ENCODE measurements at regions not wholly inside any gene's neighbourhood (a gene's known extent, or its start where the extent isn't known, plus 50 kb on each side); places are given as distances from the start of the nearest gene placed in this dataset.

- no peak overlapping the region for H3K27ac ChIP-seq (ENCODE audit: low read length)
- POLR2A ChIA-PET = no interaction called here
- 68% methylated on average over 5 of the region's 5 CpGs for WGBS (ENCODE audit: insufficient coverage)
- CTCF ChIA-PET = no interaction called here
- H3K4me3 Mint-ChIP-seq = no peak overlapping the region
- H3K27me3 ChIP-seq (replicated peaks in 1 of 2; ENCODE audit: control insufficient read depth in 2 of 2, extremely low read depth in 1 of 2, insufficient read depth in 2 of 2, low read length in 1 of 2) = peaks cover 0 to 10% of the 10 kb centered on the region in 2 experiments
- H3K36me3 ChIP-seq (ENCODE audit: control insufficient read depth in 2 of 2, extremely low read depth in 1 of 2, insufficient read depth in 1 of 2, low read length in 1 of 2) = no peaks in the 10 kb centered on the region
- no peaks in the 10 kb centered on the region for H3K9me3 ChIP-seq
- no peak overlapping the region for H3K27ac Mint-ChIP-seq
- H3K36me3 Mint-ChIP-seq = no peaks in the 10 kb centered on the region
- no peaks in the 10 kb centered on the region for H3K27me3 Mint-ChIP-seq
- H3K4me3 ChIP-seq (ENCODE audit: control insufficient read depth in 1 of 2, extremely low read depth in 1 of 2, low read length in 1 of 2) = no peak overlapping the region
- no peaks in the 10 kb centered on the region for H3K4me1 Mint-ChIP-seq
- no peak for DNase-seq
- no peak for ATAC-seq (replicated peaks in 1 of 4)
- no peaks in the 10 kb centered on the region for H3K9me3 Mint-ChIP-seq
- H3K4me1 ChIP-seq (ENCODE audit: control insufficient read depth in 1 of 2, extremely low read depth in 1 of 2, insufficient read depth in 2 of 2, low read length in 2 of 2) = no peaks in the 10 kb centered on the region
Measured at GRCh38 chr10:130808243-130808642, 503.3 kb downstream of the TCERG1L start.

GRCh38 chr10:130808686-130809085 lies 502.8 kb downstream of the TCERG1L start:
- Histone ChIP-seq H3K9me3 (no peaks in the 10 kb centered on the region), H3K36me3 (ENCODE audit: control insufficient read depth in 2 of 2, extremely low read depth in 1 of 2, insufficient read depth in 1 of 2, low read length in 1 of 2) (no peaks in the 10 kb centered on the region), H3K4me1 (ENCODE audit: control insufficient read depth in 1 of 2, extremely low read depth in 1 of 2, insufficient read depth in 2 of 2, low read length in 2 of 2) (no peaks in the 10 kb centered on the region), H3K4me3 (ENCODE audit: control insufficient read depth in 1 of 2, extremely low read depth in 1 of 2, low read length in 1 of 2) (no peak overlapping the region), H3K27me3 (replicated peaks in 1 of 2; ENCODE audit: control insufficient read depth in 2 of 2, extremely low read depth in 1 of 2, insufficient read depth in 2 of 2, low read length in 1 of 2) (peaks cover 0 to 10% of the 10 kb centered on the region in 2 experiments), H3K27ac (ENCODE audit: low read length) (no peak overlapping the region)
- ATAC-seq (replicated peaks in 1 of 4) (no peak), DNase-seq (no peak)
- Mint-ChIP-seq H3K36me3 (no peaks in the 10 kb centered on the region), H3K27me3 (no peaks in the 10 kb centered on the region), H3K4me3 (no peak overlapping the region), H3K27ac (no peak overlapping the region), H3K4me1 (no peaks in the 10 kb centered on the region), H3K9me3 (no peaks in the 10 kb centered on the region)
- POLR2A ChIA-PET = no interaction called here
- 57% methylated on average over 3 of the region's 4 CpGs for WGBS (ENCODE audit: insufficient coverage)
- CTCF ChIA-PET = no interaction called here

DNA sequence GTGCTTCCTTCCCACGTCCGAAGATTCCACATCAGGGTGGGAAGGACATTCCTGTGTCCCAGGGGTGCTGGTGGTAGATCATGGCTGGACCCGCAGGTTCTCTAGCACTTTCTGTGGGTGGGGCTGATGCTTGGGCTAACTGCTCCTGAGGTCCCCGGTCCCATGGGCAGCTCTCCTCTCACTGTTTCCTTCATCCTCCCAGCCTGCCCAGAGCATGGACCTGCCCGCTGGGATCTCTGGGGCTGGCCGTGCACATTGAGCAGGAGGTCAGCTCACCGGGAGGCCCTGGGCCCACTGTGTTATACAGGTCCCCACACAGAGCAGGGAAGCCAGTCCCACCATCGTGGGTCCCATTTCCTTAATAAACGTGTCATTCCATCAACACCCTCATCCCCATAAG lies 502.3 kb downstream of the TCERG1L start:
- no peaks in the 10 kb centered on the region for H3K9me3 ChIP-seq
- Mint-ChIP-seq H3K4me3 (no peak overlapping the region), H3K27me3 (no peaks in the 10 kb centered on the region), H3K4me1 (no peaks in the 10 kb centered on the region), H3K9me3 (no peaks in the 10 kb centered on the region), H3K36me3 (no peaks in the 10 kb centered on the region), H3K27ac (no peak overlapping the region)
- no peak for ATAC-seq (replicated peaks in 1 of 4)
- no peak overlapping the region for H3K4me3 ChIP-seq (ENCODE audit: control insufficient read depth in 1 of 2, extremely low read depth in 1 of 2, low read length in 1 of 2)
- WGBS (ENCODE audit: insufficient coverage) = no CpG with 5 or more reads among the region's 9 CpGs
- H3K27me3 ChIP-seq (replicated peaks in 1 of 2; ENCODE audit: control insufficient read depth in 2 of 2, extremely low read depth in 1 of 2, insufficient read depth in 2 of 2, low read length in 1 of 2) = peaks cover 0 to 10% of the 10 kb centered on the region in 2 experiments
- ChIA-PET CTCF (no interaction called here), POLR2A (no interaction called here)
- no peaks in the 10 kb centered on the region for H3K36me3 ChIP-seq (ENCODE audit: control insufficient read depth in 2 of 2, extremely low read depth in 1 of 2, insufficient read depth in 1 of 2, low read length in 1 of 2)
- H3K27ac ChIP-seq (ENCODE audit: low read length) = no peak overlapping the region
- DNase-seq = no peak
- H3K4me1 ChIP-seq (ENCODE audit: control insufficient read depth in 1 of 2, extremely low read depth in 1 of 2, insufficient read depth in 2 of 2, low read length in 2 of 2) = no peaks in the 10 kb centered on the region

DNA sequence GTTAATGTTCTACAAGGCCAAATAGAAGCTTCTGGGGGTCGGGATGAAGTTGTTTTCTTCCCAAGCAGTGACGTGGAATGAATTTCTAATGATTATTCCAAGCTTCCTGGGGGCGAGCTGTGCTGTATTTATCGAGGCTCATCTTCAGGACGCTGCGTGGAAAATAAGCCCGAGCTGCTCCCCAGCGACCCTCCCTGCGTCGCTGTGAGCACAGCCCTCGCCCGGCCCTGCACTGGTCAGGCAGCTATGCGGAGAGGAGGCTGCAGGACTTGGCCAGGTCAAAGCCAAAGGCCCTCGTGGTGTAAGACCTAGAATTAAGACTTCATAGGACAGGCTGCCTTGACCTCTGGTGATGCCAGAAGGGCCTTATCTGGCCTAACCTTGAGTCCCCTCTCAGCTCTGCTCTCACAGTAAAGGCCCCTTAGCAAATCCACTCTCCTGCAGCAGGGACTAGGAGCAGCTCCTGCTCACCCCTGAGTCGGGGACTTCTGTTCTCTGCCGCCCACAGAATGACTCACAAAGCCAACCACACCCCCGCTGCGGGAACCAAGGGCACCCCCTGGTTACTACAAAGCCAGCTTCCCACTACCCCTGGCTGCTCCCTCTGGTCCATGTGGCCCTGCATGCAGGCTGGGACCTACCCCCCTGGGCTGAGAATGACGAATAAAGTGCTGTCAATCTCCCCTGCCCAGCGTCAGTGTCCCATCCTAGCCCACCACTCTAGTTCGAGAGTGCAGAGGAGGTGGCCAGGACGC lies 501.6 kb downstream of the TCERG1L start:
- H3K27ac Mint-ChIP-seq = no peak overlapping the region
- Histone ChIP-seq H3K9me3 (no peaks in the 10 kb centered on the region), H3K36me3 (ENCODE audit: control insufficient read depth in 2 of 2, extremely low read depth in 1 of 2, insufficient read depth in 1 of 2, low read length in 1 of 2) (no peaks in the 10 kb centered on the region), H3K4me3 (ENCODE audit: control insufficient read depth in 1 of 2, extremely low read depth in 1 of 2, low read length in 1 of 2) (no peak overlapping the region), H3K27me3 (replicated peaks in 1 of 2; ENCODE audit: control insufficient read depth in 2 of 2, extremely low read depth in 1 of 2, insufficient read depth in 2 of 2, low read length in 1 of 2) (peaks cover 0 to 10% of the 10 kb centered on the region in 2 experiments), H3K4me1 (ENCODE audit: control insufficient read depth in 1 of 2, extremely low read depth in 1 of 2, insufficient read depth in 2 of 2, low read length in 2 of 2) (no peaks in the 10 kb centered on the region), H3K27ac (ENCODE audit: low read length) (no peak overlapping the region)
- peaks cover 0 to 3% of the 10 kb centered on the region in 2 donors for H3K27me3 Mint-ChIP-seq
- H3K9me3 Mint-ChIP-seq = no peaks in the 10 kb centered on the region
- POLR2A ChIA-PET = no interaction called here
- ATAC-seq (replicated peaks in 1 of 4) = no peak
- H3K4me3 Mint-ChIP-seq = no peak overlapping the region
- no peaks in the 10 kb centered on the region for H3K4me1 Mint-ChIP-seq
- WGBS (ENCODE audit: insufficient coverage) = 64% methylated on average over 20 of the region's 22 CpGs
- no peaks in the 10 kb centered on the region for H3K36me3 Mint-ChIP-seq
- CTCF ChIA-PET = no interaction called here
- DNase-seq = no peak

DNA sequence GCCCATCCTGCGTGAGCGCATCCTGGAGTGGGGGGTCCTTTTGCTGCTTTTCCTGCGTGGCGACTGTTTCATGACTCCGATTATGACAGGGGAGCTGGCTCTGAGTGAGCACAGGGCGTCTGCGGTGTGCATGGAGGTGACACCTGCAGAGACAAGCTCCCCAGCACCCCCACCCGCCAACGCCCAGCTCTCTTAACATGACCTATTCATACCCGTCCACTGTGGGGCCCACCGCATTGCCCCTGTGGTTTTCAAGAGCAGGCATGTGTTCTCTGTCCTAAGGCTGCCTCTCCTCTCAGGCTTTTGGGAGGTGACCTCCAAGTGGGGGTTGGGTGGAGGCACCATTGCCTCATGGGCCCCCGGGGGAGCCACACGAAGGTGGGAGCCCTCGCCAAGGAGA lies 500.7 kb downstream of the TCERG1L start:
- no peak overlapping the region for H3K27ac ChIP-seq (ENCODE audit: low read length)
- POLR2A ChIA-PET = no interaction called here
- WGBS (ENCODE audit: insufficient coverage) = 94% methylated on average over 6 of the region's 14 CpGs
- Mint-ChIP-seq H3K4me1 (no peaks in the 10 kb centered on the region), H3K4me3 (no peak overlapping the region), H3K36me3 (no peaks in the 10 kb centered on the region), H3K27ac (no peak overlapping the region), H3K9me3 (no peaks in the 10 kb centered on the region), H3K27me3 (peaks cover 0 to 3% of the 10 kb centered on the region in 2 donors)
- H3K4me3 ChIP-seq (ENCODE audit: control insufficient read depth in 1 of 2, extremely low read depth in 1 of 2, low read length in 1 of 2) = no peak overlapping the region
- H3K36me3 ChIP-seq (ENCODE audit: control insufficient read depth in 2 of 2, extremely low read depth in 1 of 2, insufficient read depth in 1 of 2, low read length in 1 of 2) = no peaks in the 10 kb centered on the region
- no peaks in the 10 kb centered on the region for H3K9me3 ChIP-seq
- H3K27me3 ChIP-seq (replicated peaks in 1 of 2; ENCODE audit: control insufficient read depth in 2 of 2, extremely low read depth in 1 of 2, insufficient read depth in 2 of 2, low read length in 1 of 2) = peaks cover 0 to 10% of the 10 kb centered on the region in 2 experiments
- CTCF ChIA-PET = no interaction called here
- no peak for ATAC-seq (replicated peaks in 1 of 4)
- no peaks in the 10 kb centered on the region for H3K4me1 ChIP-seq (ENCODE audit: control insufficient read depth in 1 of 2, extremely low read depth in 1 of 2, insufficient read depth in 2 of 2, low read length in 2 of 2)
- no peak for DNase-seq

- ChIA-PET CTCF (no interaction called here), POLR2A (interaction anchor here in 1 of 2 donors (0.6 kb wide), 1 partner anchor 14 kb away, joined by 4 read pairs; no protein-coding TSS in a partner anchor)
- no peak overlapping the region for H3K27ac ChIP-seq (ENCODE audit: low read length)
- H3K36me3 ChIP-seq (ENCODE audit: control insufficient read depth in 2 of 2, extremely low read depth in 1 of 2, insufficient read depth in 1 of 2, low read length in 1 of 2) = no peaks in the 10 kb centered on the region
- 93% methylated on average over 10 of the region's 14 CpGs for WGBS (ENCODE audit: insufficient coverage)
- DNase-seq (no peak), ATAC-seq (replicated peaks in 1 of 4) (no peak)
- H3K27ac Mint-ChIP-seq = no peak overlapping the region
- H3K36me3 Mint-ChIP-seq = no peaks in the 10 kb centered on the region
- no peaks in the 10 kb centered on the region for H3K9me3 ChIP-seq
- H3K4me1 ChIP-seq (ENCODE audit: control insufficient read depth in 1 of 2, extremely low read depth in 1 of 2, insufficient read depth in 2 of 2, low read length in 2 of 2) = no peaks in the 10 kb centered on the region
- H3K9me3 Mint-ChIP-seq = no peaks in the 10 kb centered on the region
- H3K27me3 ChIP-seq (replicated peaks in 1 of 2; ENCODE audit: control insufficient read depth in 2 of 2, extremely low read depth in 1 of 2, insufficient read depth in 2 of 2, low read length in 1 of 2) = peaks cover 0 to 11% of the 10 kb centered on the region in 2 experiments
- no peak overlapping the region for H3K4me3 ChIP-seq (ENCODE audit: control insufficient read depth in 1 of 2, extremely low read depth in 1 of 2, low read length in 1 of 2)
- H3K4me1 Mint-ChIP-seq = no peaks in the 10 kb centered on the region
- peaks cover 0 to 3% of the 10 kb centered on the region in 2 donors for H3K27me3 Mint-ChIP-seq
- no peak overlapping the region for H3K4me3 Mint-ChIP-seq
Measured at GRCh38 chr10:130812381-130813148, 499.0 kb downstream of the TCERG1L start.

All from T-cell (primary cell).